RWPE1 (cell line): ENCODE measurements at regions not wholly inside any gene's neighbourhood (a gene's known extent, or its start where the extent isn't known, plus 50 kb on each side); places are given as distances from the start of the nearest gene placed in this dataset.

Experiments used
- CTCF ChIA-PET: fragments of 350-600 bp; sonication (Branson Sonifier 250); formaldehyde crosslinking; extraction: SDS; loops from one replicate; lab custom pipeline; 2021; lab: Yijun Ruan, JAX
- POLR2A ChIA-PET: fragments of 400-600 bp; formaldehyde crosslinking; extraction: SDS; loops from one replicate; lab custom pipeline; 2020; ENCODE audit warnings: antibody characterized with exemption; ENCODE audit not compliant: low non-redundant PET; lab: Yijun Ruan, JAX
- DNase-seq: peaks from one replicate; pipeline ENCODE4 v3.0.0; 2012; ENCODE audit warnings: low spot score
- H3K27ac ChIP-seq: fragments of 450-650 bp; 2 replicates; pipeline ENCODE4 v1.5.1; 2017
- CTCF ChIP-seq: fragments of 450-650 bp; conservative IDR thresholded peaks from 2 replicates; pipeline ENCODE4 v1.5.1; 2017; ENCODE audit warnings: low read depth, mild to moderate bottlenecking

GRCh38 chr18:34623557-34623956 is 86.5 kb upstream of the DTNA start:
- H3K27ac ChIP-seq: no peak overlapping the region
- TF ChIP-seq CTCF: no peak
- POLR2A ChIA-PET: no interaction called here
- DNase-seq: no peak
- CTCF ChIA-PET: interaction anchor here (0.6 kb wide), 1 partner anchor 346 kb away, joined by 3 read pairs; no protein-coding TSS in a partner anchor

- no peak overlapping the region for H3K27ac ChIP-seq
- TF ChIP-seq CTCF: no peak
- POLR2A ChIA-PET: no interaction called here
- CTCF ChIA-PET: no interaction called here
- DNase-seq: no peak
Measured at GRCh38 chr18:34624551-34624950, 85.5 kb upstream of the DTNA start.

- TF ChIP-seq CTCF: no peak
Measured at GRCh38 chr18:34626404-34627136, 83.5 kb upstream of the DTNA start.

GRCh38 chr18:34627137-34627920 is 82.8 kb upstream of the DTNA start:
- ChIA-PET CTCF (interaction anchor here (0.6 kb wide), 1 partner anchor 9 kb away, joined by 3 read pairs; no protein-coding TSS in a partner anchor), POLR2A (no interaction called here)
- H3K27ac ChIP-seq: no peak overlapping the region
- TF ChIP-seq CTCF: no peak
- no peak for DNase-seq

More at GRCh38 chr18:34626404-34627136, 83.5 kb upstream of the DTNA start:
- ChIA-PET POLR2A (no interaction called here), CTCF (no interaction called here)
- no peak for DNase-seq
- H3K27ac ChIP-seq: no peak overlapping the region

DNA sequence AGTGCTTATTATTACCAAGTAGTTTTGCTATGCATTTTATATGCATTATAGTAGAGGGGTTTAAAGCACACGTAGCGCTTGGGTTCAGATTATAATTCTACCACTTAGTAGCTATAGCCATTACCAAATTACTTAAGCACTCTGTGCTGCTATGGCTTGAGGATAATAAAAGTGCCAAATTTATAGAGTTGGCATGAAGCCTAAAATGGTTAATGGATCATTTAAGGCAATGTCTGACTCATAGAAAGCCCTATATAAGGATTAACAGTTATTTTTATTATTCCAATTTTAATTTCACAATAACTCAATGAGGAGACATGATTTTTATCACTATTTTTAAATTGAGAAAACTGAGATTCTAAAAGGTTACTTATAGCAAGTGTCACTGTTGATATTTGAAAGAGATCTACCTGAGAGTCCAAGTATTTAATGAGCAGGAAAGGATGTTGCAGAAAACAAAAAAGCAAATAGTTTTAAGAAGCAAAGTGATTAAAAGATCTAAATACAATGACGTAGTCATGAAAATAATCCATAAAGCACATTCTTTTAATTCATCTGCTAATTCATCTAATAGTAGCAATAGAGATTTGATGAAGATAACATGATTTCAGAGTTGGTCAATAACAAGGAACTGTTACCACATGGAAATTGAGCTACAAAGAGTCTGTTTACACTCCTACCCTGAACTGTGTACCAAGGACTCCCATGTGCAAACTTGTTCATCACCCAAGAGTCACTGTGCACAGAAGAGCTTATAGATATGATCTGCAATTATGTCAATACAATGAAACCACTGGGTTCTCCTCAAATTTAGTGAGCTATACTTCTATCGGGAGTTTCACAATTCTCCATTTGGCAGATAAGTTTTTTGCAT is 78.8 kb upstream of the DTNA start:
- no peak overlapping the region for H3K27ac ChIP-seq
- ChIA-PET CTCF (no interaction called here), POLR2A (no interaction called here)
- no peak for DNase-seq
- TF ChIP-seq CTCF: no peak

GRCh38 chr18:34632321-34632720 is 77.8 kb upstream of the DTNA start:
- no peak overlapping the region for H3K27ac ChIP-seq
- ChIA-PET CTCF (no interaction called here), POLR2A (no interaction called here)
- TF ChIP-seq CTCF: no peak
- no peak for DNase-seq
